SK-N-MC (cell line): ENCODE measurements at regions not wholly inside any gene's neighbourhood (a gene's known extent, or its start where the extent isn't known, plus 50 kb on each side); places are given as distances from the start of the nearest gene placed in this dataset.

Experiments used
- EZH2 ChIP-seq: fragments of 200-600 bp; sonication (generic); IDR thresholded peaks from one replicate; pipeline ENCODE4 v1.6.1; 2017; ENCODE audit warnings: antibody characterized with exemption
- POLR2AphosphoS5 ChIP-seq: IDR thresholded peaks from 2 replicates; pipeline ENCODE4 v1.6.1; 2012; ENCODE audit warnings: mild to moderate bottlenecking, low read depth, low read length, borderline replicate concordance

DNA sequence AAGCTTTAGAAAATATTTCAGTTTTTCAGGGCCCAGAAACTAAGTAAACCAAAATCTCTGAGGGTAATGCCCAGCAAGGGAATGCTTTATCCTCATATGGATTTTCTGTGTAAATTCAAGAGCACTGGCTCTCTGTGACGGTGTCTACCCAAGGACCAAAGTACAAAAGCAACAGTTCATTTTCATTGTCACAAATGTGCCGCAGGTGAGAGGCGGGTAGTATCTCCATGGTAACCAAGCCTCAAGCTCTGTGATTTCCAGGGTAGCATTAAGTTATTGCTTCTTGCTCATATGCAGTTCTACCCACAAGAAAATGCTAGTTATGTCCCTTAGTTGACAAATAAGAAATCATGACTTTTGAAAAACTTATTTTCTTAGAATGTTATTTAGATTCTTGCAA, 164.3 kb downstream of the MTRR start:
- TF ChIP-seq POLR2AphosphoS5 (no peak), EZH2 (no peak)
